ENCODE measurements at regions not wholly inside any gene's neighbourhood (a gene's known extent, or its start where the extent isn't known, plus 50 kb on each side); places are given as distances from the start of the nearest gene placed in this dataset.

DNA sequence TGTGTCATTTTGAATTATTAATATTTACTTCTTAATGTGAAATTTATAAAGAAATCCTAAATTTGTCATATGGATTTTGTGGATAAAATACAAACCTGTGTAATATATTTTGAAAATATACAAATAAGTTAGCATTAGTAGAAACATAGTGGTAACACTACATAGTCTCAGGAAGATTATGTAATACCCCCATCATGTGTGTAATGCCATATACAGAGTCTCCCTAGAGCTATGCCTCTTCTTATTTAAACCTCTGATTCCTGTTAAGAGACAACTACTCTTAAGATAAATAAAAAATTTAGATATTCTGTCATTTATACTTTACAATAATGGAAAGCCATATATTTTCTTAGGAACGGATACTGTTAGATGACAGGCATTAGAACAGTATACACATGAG is 2012.0 kb upstream of the LRRTM1 start:
- no peak for DNase-seq
- H3K9ac ChIP-seq, result no peak overlapping the region
- no peak for TF ChIP-seq EZH2phosphoT487 (IDR thresholded peaks at IDR 0.05; ENCODE audit: insufficient read depth, low read depth)
- TF ChIP-seq EZH2 (IDR thresholded peaks at IDR 0.05; ENCODE audit: insufficient read depth, poor library complexity, severe bottlenecking), result no peak
- no peak overlapping the region for H3K4me2 ChIP-seq (ENCODE audit: unreplicated experiment)
- no peaks in the 10 kb centered on the region for H3K36me3 ChIP-seq (ENCODE audit: low read depth)
- no peak overlapping the region for H2AFZ ChIP-seq
- H3F3A ChIP-seq (ENCODE audit: insufficient read depth), result no peaks in the 10 kb centered on the region
- H3K27ac ChIP-seq, result no peak overlapping the region
- no peaks in the 10 kb centered on the region for H3K9me2 ChIP-seq (ENCODE audit: insufficient read depth)
- no peaks in the 10 kb centered on the region for H4K20me1 ChIP-seq (ENCODE audit: insufficient read depth)
- no peak overlapping the region for H3K4me3 ChIP-seq
- H3K27me3 ChIP-seq (replicated peaks; ENCODE audit: insufficient read depth), result no peaks in the 10 kb centered on the region
- in situ Hi-C loops (cut with MboI), result no loop called here
- H3K9me3 ChIP-seq (ENCODE audit: low read depth), result no peaks in the 10 kb centered on the region
- H3K4me1 ChIP-seq (ENCODE audit: insufficient read depth), result no peaks in the 10 kb centered on the region
- WGBS, 2 experiments (ENCODE audit: low coverage in 1 of 2, low lambda C conversion rate in 2 of 2, missing lambda C conversion rate in 2 of 2), result 5 to 21% methylated on average over 1 of the region's 1 CpG
- no peaks in the 10 kb centered on the region for H3K79me2 ChIP-seq (ENCODE audit: insufficient read depth)

DNA sequence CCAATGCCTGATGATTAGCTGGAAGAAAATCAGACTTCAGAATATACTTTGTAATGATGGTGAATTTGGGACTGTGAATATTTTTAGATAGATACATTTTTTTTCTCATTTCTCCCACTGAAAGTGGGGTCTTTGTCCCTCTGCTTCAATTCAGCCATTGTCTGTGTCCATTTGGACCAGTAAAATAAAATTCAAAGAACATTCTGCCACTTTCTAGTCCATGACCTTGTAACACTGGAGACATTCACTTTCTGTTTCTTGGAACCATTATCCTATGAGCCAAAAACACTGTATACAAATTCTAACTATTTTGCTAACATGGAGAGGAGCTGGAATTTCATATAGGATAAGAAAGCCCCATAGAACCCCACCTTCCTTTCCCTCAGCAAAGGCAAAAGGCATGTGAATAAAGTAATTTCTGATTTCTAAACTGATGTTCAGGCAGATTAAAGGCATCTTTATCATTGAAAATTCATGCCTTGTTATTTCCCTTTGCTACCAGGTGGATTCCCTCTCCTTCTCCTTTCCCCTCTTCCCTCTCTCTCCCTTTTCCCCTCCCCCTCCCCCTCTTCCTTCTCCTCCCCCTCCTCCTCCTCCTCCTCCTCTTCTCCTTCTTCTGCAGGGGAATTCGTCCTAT is 2010.4 kb upstream of the LRRTM1 start:
- H3K4me1 ChIP-seq (ENCODE audit: insufficient read depth), result no peaks in the 10 kb centered on the region
- TF ChIP-seq EZH2 (IDR thresholded peaks at IDR 0.05; ENCODE audit: insufficient read depth, poor library complexity, severe bottlenecking) (no peak), EZH2phosphoT487 (IDR thresholded peaks at IDR 0.05; ENCODE audit: insufficient read depth, low read depth) (no peak)
- no peaks in the 10 kb centered on the region for H3K36me3 ChIP-seq (ENCODE audit: low read depth)
- no peaks in the 10 kb centered on the region for H3K9me2 ChIP-seq (ENCODE audit: insufficient read depth)
- in situ Hi-C loops (cut with MboI), result no loop called here
- H3K79me2 ChIP-seq (ENCODE audit: insufficient read depth), result no peaks in the 10 kb centered on the region
- H3K27me3 ChIP-seq (replicated peaks; ENCODE audit: insufficient read depth), result no peaks in the 10 kb centered on the region
- no peaks in the 10 kb centered on the region for H3K9me3 ChIP-seq (ENCODE audit: low read depth)
- no peak overlapping the region for H3K4me2 ChIP-seq (ENCODE audit: unreplicated experiment)
- WGBS, 2 experiments (ENCODE audit: low coverage in 1 of 2, low lambda C conversion rate in 2 of 2, missing lambda C conversion rate in 2 of 2), result 0% methylated on average over 1 of the region's 1 CpG
- no peak overlapping the region for H3K4me3 ChIP-seq
- H3K27ac ChIP-seq, result no peak overlapping the region
- no peaks in the 10 kb centered on the region for H4K20me1 ChIP-seq (ENCODE audit: insufficient read depth)
- H3F3A ChIP-seq (ENCODE audit: insufficient read depth), result no peaks in the 10 kb centered on the region
- no peak overlapping the region for H3K9ac ChIP-seq
- no peak for DNase-seq
- no peak overlapping the region for H2AFZ ChIP-seq

DNA sequence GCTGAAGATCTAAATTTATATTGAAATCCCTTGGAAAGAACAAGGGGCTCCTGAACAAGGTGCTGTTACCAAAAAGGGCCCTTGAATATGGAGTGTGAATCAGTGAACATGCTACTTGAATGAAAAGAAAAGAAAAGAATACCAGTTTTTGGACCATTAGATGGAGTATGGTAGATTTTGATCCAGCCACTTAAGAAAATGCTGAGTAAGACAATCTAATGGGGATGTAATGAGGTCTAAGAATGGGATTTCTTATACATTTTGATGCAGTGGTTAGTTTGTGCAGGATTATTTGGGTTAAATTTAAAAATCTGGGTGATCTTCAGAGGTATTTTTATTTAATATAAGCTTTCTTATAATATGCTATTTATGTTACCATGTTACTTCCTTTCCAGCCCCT is 2003.0 kb upstream of the LRRTM1 start:
- Histone ChIP-seq H3K9ac (no peak overlapping the region), H3K36me3 (ENCODE audit: low read depth) (no peaks in the 10 kb centered on the region), H3F3A (ENCODE audit: insufficient read depth) (no peaks in the 10 kb centered on the region), H3K4me1 (ENCODE audit: insufficient read depth) (no peaks in the 10 kb centered on the region), H3K4me3 (no peak overlapping the region), H3K4me2 (ENCODE audit: unreplicated experiment) (no peak overlapping the region), H3K79me2 (ENCODE audit: insufficient read depth) (no peaks in the 10 kb centered on the region), H2AFZ (no peak overlapping the region), H3K9me2 (ENCODE audit: insufficient read depth) (no peaks in the 10 kb centered on the region), H4K20me1 (ENCODE audit: insufficient read depth) (no peaks in the 10 kb centered on the region), H3K27me3 (replicated peaks; ENCODE audit: insufficient read depth) (no peaks in the 10 kb centered on the region), H3K9me3 (ENCODE audit: low read depth) (no peaks in the 10 kb centered on the region), H3K27ac (no peak overlapping the region)
- in situ Hi-C loops (cut with MboI), result no loop called here
- DNase-seq, result no peak
- TF ChIP-seq EZH2phosphoT487 (IDR thresholded peaks at IDR 0.05; ENCODE audit: insufficient read depth, low read depth) (no peak), EZH2 (IDR thresholded peaks at IDR 0.05; ENCODE audit: insufficient read depth, poor library complexity, severe bottlenecking) (no peak)

DNA sequence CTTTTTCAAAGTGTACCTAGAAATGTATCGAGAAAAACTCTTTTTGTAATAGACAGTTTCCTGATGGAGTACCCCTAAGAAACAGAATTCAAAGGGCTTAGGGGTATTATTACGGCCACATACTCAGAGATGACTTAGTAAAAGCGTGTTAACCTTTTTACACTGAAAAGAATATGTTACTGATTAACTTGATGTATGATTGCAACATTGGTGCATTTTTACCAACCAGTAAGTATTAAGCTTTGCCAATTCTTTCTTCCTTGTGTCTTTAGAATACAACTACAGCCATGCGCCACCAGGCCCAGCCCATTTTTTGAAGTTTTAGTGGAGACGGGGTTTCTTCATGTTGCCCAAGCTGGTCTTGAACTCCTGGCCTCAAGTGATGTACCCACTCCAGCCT is 1997.0 kb upstream of the LRRTM1 start:
- Histone ChIP-seq H3K36me3 (ENCODE audit: low read depth) (no peaks in the 10 kb centered on the region), H3K27me3 (replicated peaks; ENCODE audit: insufficient read depth) (no peaks in the 10 kb centered on the region), H3K4me3 (no peak overlapping the region), H3K4me2 (ENCODE audit: unreplicated experiment) (no peak overlapping the region), H3K79me2 (ENCODE audit: insufficient read depth) (no peaks in the 10 kb centered on the region), H2AFZ (no peak overlapping the region), H3K9me3 (ENCODE audit: low read depth) (no peaks in the 10 kb centered on the region), H4K20me1 (ENCODE audit: insufficient read depth) (no peaks in the 10 kb centered on the region), H3K9me2 (ENCODE audit: insufficient read depth) (no peaks in the 10 kb centered on the region), H3K4me1 (ENCODE audit: insufficient read depth) (no peaks in the 10 kb centered on the region), H3K9ac (no peak overlapping the region), H3F3A (ENCODE audit: insufficient read depth) (no peaks in the 10 kb centered on the region), H3K27ac (no peak overlapping the region)
- 18 to 20% methylated on average over 5 of the region's 5 CpGs for WGBS, 2 experiments (ENCODE audit: low coverage in 1 of 2, low lambda C conversion rate in 2 of 2, missing lambda C conversion rate in 2 of 2)
- DNase-seq, result no peak
- TF ChIP-seq EZH2 (IDR thresholded peaks at IDR 0.05; ENCODE audit: insufficient read depth, poor library complexity, severe bottlenecking) (no peak), EZH2phosphoT487 (IDR thresholded peaks at IDR 0.05; ENCODE audit: insufficient read depth, low read depth) (no peak)
- in situ Hi-C loops (cut with MboI), result no loop called here

DNA sequence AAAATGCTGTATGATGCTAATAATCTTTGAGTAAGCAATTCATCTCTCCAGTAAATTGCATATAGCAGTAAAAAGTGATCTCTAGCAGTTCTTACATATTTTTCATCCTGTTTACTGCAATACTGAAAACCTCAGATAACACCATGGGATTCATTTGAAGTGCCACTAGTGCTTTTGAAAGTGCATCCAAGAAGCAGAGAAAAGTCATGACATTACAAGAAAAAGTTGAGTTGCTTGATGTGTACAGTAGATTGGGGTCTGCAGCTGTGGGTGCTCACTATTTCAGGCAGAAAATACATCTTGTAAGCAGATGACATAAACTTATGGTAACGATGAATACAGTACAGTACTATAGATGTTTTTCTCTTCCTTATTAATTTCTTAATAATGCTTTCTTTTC is 1984.9 kb upstream of the LRRTM1 start:
- H3K27ac ChIP-seq, result no peak overlapping the region
- no peak overlapping the region for H2AFZ ChIP-seq
- TF ChIP-seq EZH2 (IDR thresholded peaks at IDR 0.05; ENCODE audit: insufficient read depth, poor library complexity, severe bottlenecking), result no peak
- TF ChIP-seq EZH2phosphoT487 (IDR thresholded peaks at IDR 0.05; ENCODE audit: insufficient read depth, low read depth), result no peak
- no peaks in the 10 kb centered on the region for H3K4me1 ChIP-seq (ENCODE audit: insufficient read depth)
- DNase-seq, result no peak
- no peaks in the 10 kb centered on the region for H3K79me2 ChIP-seq (ENCODE audit: insufficient read depth)
- WGBS, 2 experiments (ENCODE audit: low coverage in 1 of 2, low lambda C conversion rate in 2 of 2, missing lambda C conversion rate in 2 of 2), result 12 to 44% methylated on average over 1 of the region's 1 CpG
- H3K9me2 ChIP-seq (ENCODE audit: insufficient read depth), result no peaks in the 10 kb centered on the region
- in situ Hi-C loops (cut with MboI), result no loop called here
- H3K4me2 ChIP-seq (ENCODE audit: unreplicated experiment), result no peak overlapping the region
- H3K4me3 ChIP-seq, result no peak overlapping the region
- H3K27me3 ChIP-seq (replicated peaks; ENCODE audit: insufficient read depth), result no peaks in the 10 kb centered on the region
- no peak overlapping the region for H3K9ac ChIP-seq
- no peaks in the 10 kb centered on the region for H3F3A ChIP-seq (ENCODE audit: insufficient read depth)
- no peaks in the 10 kb centered on the region for H4K20me1 ChIP-seq (ENCODE audit: insufficient read depth)
- no peaks in the 10 kb centered on the region for H3K36me3 ChIP-seq (ENCODE audit: low read depth)
- H3K9me3 ChIP-seq (ENCODE audit: low read depth), result no peaks in the 10 kb centered on the region

Data from GM23248 (cell line).